Brain pericyte (primary cell): ENCODE measurements at regions not wholly inside any gene's neighbourhood (a gene's known extent, or its start where the extent isn't known, plus 50 kb on each side); places are given as distances from the start of the nearest gene placed in this dataset.
"Not testable (repeated sequence)": the region's sequence is repeated elsewhere in the genome, so short reads cannot be mapped to it uniquely, and the experiment has no call there.

ENCODE experiments used
- DNase-seq: peaks from one replicate; pipeline ENCODE4 v3.0.0-alpha.2; 2012; ENCODE audit warnings: low read depth, low spot score

GRCh38 chr2:224263571-224264043 lies 138.3 kb downstream of the FAM124B start:
- no peak for DNase-seq

GRCh38 chr2:224261326-224261725 lies 140.6 kb downstream of the FAM124B start:
- DNase-seq: no peak

GRCh38 chr2:224260372-224261020 lies 141.4 kb downstream of the FAM124B start:
- DNase-seq: no peak

- DNase-seq: no peak
Observed at GRCh38 chr2:224259831-224260230, 142.1 kb downstream of the FAM124B start.

- no peak for DNase-seq
Observed at GRCh38 chr2:224258059-224258458, 143.8 kb downstream of the FAM124B start.

GRCh38 chr2:224257156-224257555 lies 144.8 kb downstream of the FAM124B start:
- no peak for DNase-seq

- no peak for DNase-seq
Observed at GRCh38 chr2:224253464-224253863, 148.4 kb downstream of the FAM124B start.

- no peak for DNase-seq
Observed at GRCh38 chr2:224252631-224253030, 149.3 kb downstream of the FAM124B start.

GRCh38 chr2:224248944-224249371 lies 152.9 kb downstream of the FAM124B start:
- no peak for DNase-seq

- DNase-seq: no peak
Observed at GRCh38 chr2:224242561-224242960, 159.3 kb downstream of the FAM124B start.

GRCh38 chr2:224241812-224242211 lies 160.1 kb downstream of the FAM124B start:
- DNase-seq: no peak

- DNase-seq: no peak
Observed at GRCh38 chr2:224241001-224241400, 160.9 kb downstream of the FAM124B start.

- no peak for DNase-seq
Observed at GRCh38 chr2:224223851-224224555, 177.9 kb downstream of the FAM124B start.

GRCh38 chr2:224222974-224223373 lies 178.9 kb downstream of the FAM124B start:
- no peak for DNase-seq

GRCh38 chr2:224222291-224222690 lies 179.6 kb downstream of the FAM124B start:
- no peak for DNase-seq

- peak; percentile 24 for DNase-seq
Observed at GRCh38 chr2:224221455-224221913, 180.4 kb downstream of the FAM124B start.

- DNase-seq: no peak
Observed at GRCh38 chr2:224220586-224221255, 181.2 kb downstream of the FAM124B start.

GRCh38 chr2:224219781-224220180 lies 180.7 kb upstream of the SERPINE2 start:
- no peak for DNase-seq

- DNase-seq: no peak
Observed at GRCh38 chr2:224217962-224218347, 178.9 kb upstream of the SERPINE2 start.

GRCh38 chr2:224217233-224217961 lies 178.3 kb upstream of the SERPINE2 start:
- no peak for DNase-seq

GRCh38 chr2:224215611-224216010 lies 176.5 kb upstream of the SERPINE2 start:
- not testable (repeated sequence) for DNase-seq

- no peak for DNase-seq
Observed at GRCh38 chr2:224213396-224213795, 174.3 kb upstream of the SERPINE2 start.
